CD14-positive monocyte (primary cell): ENCODE measurements at regions not wholly inside any gene's neighbourhood (a gene's known extent, or its start where the extent isn't known, plus 50 kb on each side); places are given as distances from the start of the nearest gene placed in this dataset.

Experiments used
- DNase-seq, 3 donors: peaks; one replicate each; pipeline ENCODE4 v3.0.0-alpha.2; 2011 to 2022
- H2AFZ ChIP-seq: 2 replicates; pipeline ENCODE4 v1.6.0; 2012; ENCODE audit warnings: mild to moderate bottlenecking, low read depth, low read length, inconsistent platforms; ENCODE audit not compliant: insufficient read depth, poor library complexity, severe bottlenecking
- H3K27ac ChIP-seq, 2 donors: 1 replicate in 1 of 2; 2 replicates in 1 of 2; pipeline ENCODE4 v1.5.1; 2012 to 2013; ENCODE audit warnings: low read length in 2 of 2, control low read depth in 1 of 2, inconsistent platforms in 1 of 2, low read depth in 1 of 2, mild to moderate bottlenecking in 1 of 2
- H3K27me3 ChIP-seq, 2 donors: one replicate each; pipeline versions ENCODE4 v1.6.0 to v1.6.1; 2011 to 2013; ENCODE audit warnings: low read length in 2 of 2; ENCODE audit not compliant: control insufficient read depth in 2 of 2, insufficient read depth in 2 of 2
- H3K36me3 ChIP-seq, 2 donors: replicated peaks in 1 of 2; 1 replicate in 1 of 2; 2 replicates in 1 of 2; pipeline versions ENCODE4 v1.5.1 to v1.6.1; 2012 to 2013; ENCODE audit warnings: low read length in 2 of 2, control low read depth in 1 of 2, inconsistent platforms in 1 of 2, mild to moderate bottlenecking in 1 of 2; ENCODE audit not compliant: insufficient read depth in 2 of 2, control insufficient read depth in 1 of 2
- H3K4me1 ChIP-seq, 2 donors: 1 replicate in 1 of 2; 2 replicates in 1 of 2; pipeline versions ENCODE4 v1.5.1 to v1.6.1; 2012 to 2013; ENCODE audit warnings: low read length in 2 of 2, control low read depth in 1 of 2, inconsistent platforms in 1 of 2, mild to moderate bottlenecking in 1 of 2, moderate library complexity in 1 of 2; ENCODE audit not compliant: insufficient read depth in 2 of 2, control insufficient read depth in 1 of 2
- H3K4me2 ChIP-seq: replicated peaks from 2 replicates; pipeline ENCODE3; 2012; ENCODE audit warnings: low read length, moderate library complexity, mild to moderate bottlenecking; ENCODE audit not compliant: poor library complexity, severe bottlenecking; ENCODE audit errors: extremely low read depth
- H3K4me3 ChIP-seq, 3 experiments: fragments of 200-600 bp in 1 of 3; sonication (generic) in 1 of 3; replicated peaks in 1 of 3; 1 replicate in 2 of 3; 2 replicates in 1 of 3; pipeline ENCODE4 v1.5.1; 2011 to 2013; ENCODE audit warnings: low read length in 3 of 3, mild to moderate bottlenecking in 3 of 3, control low read depth in 2 of 3, low read depth in 2 of 3, inconsistent platforms in 1 of 3, moderate library complexity in 1 of 3
- H3K79me2 ChIP-seq: 2 replicates; pipeline ENCODE4 v1.6.0; 2012; ENCODE audit warnings: mild to moderate bottlenecking, control low read depth, inconsistent platforms, low read length, moderate library complexity; ENCODE audit not compliant: insufficient read depth
- H3K9ac ChIP-seq: 2 replicates; pipeline ENCODE4 v1.6.0; 2017; ENCODE audit warnings: low read length, mild to moderate bottlenecking; ENCODE audit not compliant: insufficient read depth, poor library complexity, severe bottlenecking
- H3K9me3 ChIP-seq, 2 donors: replicated peaks in 1 of 2; 1 replicate in 1 of 2; 2 replicates in 1 of 2; pipeline versions ENCODE4 v1.5.1 to v1.6.1; 2012 to 2013; ENCODE audit warnings: low read length in 2 of 2, control low read depth in 1 of 2; ENCODE audit not compliant: control insufficient read depth in 1 of 2, insufficient read depth in 1 of 2
- H4K20me1 ChIP-seq: 2 replicates; pipeline ENCODE4 v1.6.0; 2012; ENCODE audit warnings: mild to moderate bottlenecking, low read length, control low read depth, moderate library complexity; ENCODE audit not compliant: insufficient read depth
- H3K27ac Mint-ChIP-seq, 7 donors: one replicate each; pipeline ENCODE4 v1.8.0; 2020; ENCODE audit warnings: mild to moderate bottlenecking in 7 of 7, mixed read lengths in 7 of 7, moderate library complexity in 6 of 7, inconsistent platforms in 2 of 7
- H3K27me3 Mint-ChIP-seq, 3 donors: one replicate each; pipeline ENCODE4 v1.8.0; 2021 to 2022; ENCODE audit warnings: low read depth in 3 of 3, mild to moderate bottlenecking in 3 of 3, mixed read lengths in 3 of 3, moderate library complexity in 3 of 3, inconsistent platforms in 1 of 3
- H3K36me3 Mint-ChIP-seq, 2 donors: one replicate each; pipeline ENCODE4 v1.8.0; 2020; ENCODE audit warnings: mixed read lengths in 2 of 2, inconsistent platforms in 1 of 2, mild to moderate bottlenecking in 1 of 2
- H3K4me1 Mint-ChIP-seq: one replicate; pipeline ENCODE4 v1.8.0; 2020; ENCODE audit warnings: mild to moderate bottlenecking, mixed read lengths
- H3K4me3 Mint-ChIP-seq, 2 donors: one replicate each; pipeline ENCODE4 v1.8.0; 2020; ENCODE audit warnings: mild to moderate bottlenecking in 2 of 2, mixed read lengths in 2 of 2, moderate library complexity in 1 of 2
- H3K9me3 Mint-ChIP-seq, 7 donors: one replicate each; pipeline ENCODE4 v1.8.0; 2020 to 2022; ENCODE audit warnings: mixed read lengths in 7 of 7, mild to moderate bottlenecking in 6 of 7, moderate library complexity in 6 of 7, inconsistent platforms in 2 of 7
- WGBS: methylation state at CpG from one replicate; pipeline ENCODE4 v1.1.5; 2013; ENCODE audit warnings: missing lambda C conversion rate; ENCODE audit not compliant: insufficient coverage; 5-methylcytosine and 5-hydroxymethylcytosine counted together
- intact Hi-C, 2 donors: fragments of 100-400 bp; cut with micrococcal nuclease; formaldehyde crosslinking; loops; one replicate each; pipeline versions ENCODE4 v1.15.0 to v1.15.1; 2023
- TF ChIP-seq, protein P1 (sequence below): fragments of 200-600 bp; IDR thresholded peaks from one replicate; pipeline ENCODE4 v1.8.0; 2022; ENCODE audit warnings: antibody characterized with exemption, mild to moderate bottlenecking

DNA sequence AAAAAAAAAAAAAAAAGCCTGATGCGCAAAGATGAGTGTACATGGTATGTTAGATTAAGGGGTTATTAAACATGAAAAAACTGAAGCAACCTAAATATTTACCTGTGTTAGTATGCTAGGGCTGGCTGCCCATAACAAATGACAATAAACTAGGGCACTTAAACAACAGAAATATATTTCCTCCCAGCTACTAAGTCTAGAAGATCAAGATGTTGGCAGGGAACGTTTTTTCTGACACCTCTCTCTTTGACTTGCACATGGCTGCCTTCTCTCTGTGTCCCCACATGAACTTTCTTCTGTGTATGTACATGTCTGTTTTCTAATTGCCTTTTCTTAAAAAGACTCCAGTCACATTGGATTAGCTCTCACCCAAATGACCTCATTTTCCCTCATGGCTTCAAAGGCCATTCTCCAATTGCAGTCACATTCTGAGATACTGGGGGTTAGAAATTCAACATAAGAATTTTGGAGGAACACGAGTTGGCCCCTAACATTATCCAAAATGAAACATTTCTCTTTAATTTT, 694.5 kb downstream of the CDH9 start:
- intact Hi-C loops = no loop called here
- no peaks in the 10 kb centered on the region for H3K4me1 ChIP-seq
- DNase-seq = no peak
- no peaks in the 10 kb centered on the region for H3K4me1 Mint-ChIP-seq
- no peak overlapping the region for H2AFZ ChIP-seq
- no peak overlapping the region for H3K9ac ChIP-seq
- no peak overlapping the region for H3K4me3 ChIP-seq
- no CpG with 5 or more reads among the region's 3 CpGs for WGBS
- no peak overlapping the region for H3K27ac Mint-ChIP-seq
- no peak overlapping the region for H3K4me3 Mint-ChIP-seq
- TF ChIP-seq, protein P1, sequence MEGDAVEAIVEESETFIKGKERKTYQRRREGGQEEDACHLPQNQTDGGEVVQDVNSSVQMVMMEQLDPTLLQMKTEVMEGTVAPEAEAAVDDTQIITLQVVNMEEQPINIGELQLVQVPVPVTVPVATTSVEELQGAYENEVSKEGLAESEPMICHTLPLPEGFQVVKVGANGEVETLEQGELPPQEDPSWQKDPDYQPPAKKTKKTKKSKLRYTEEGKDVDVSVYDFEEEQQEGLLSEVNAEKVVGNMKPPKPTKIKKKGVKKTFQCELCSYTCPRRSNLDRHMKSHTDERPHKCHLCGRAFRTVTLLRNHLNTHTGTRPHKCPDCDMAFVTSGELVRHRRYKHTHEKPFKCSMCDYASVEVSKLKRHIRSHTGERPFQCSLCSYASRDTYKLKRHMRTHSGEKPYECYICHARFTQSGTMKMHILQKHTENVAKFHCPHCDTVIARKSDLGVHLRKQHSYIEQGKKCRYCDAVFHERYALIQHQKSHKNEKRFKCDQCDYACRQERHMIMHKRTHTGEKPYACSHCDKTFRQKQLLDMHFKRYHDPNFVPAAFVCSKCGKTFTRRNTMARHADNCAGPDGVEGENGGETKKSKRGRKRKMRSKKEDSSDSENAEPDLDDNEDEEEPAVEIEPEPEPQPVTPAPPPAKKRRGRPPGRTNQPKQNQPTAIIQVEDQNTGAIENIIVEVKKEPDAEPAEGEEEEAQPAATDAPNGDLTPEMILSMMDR = no peak
- H3K36me3 Mint-ChIP-seq = no peaks in the 10 kb centered on the region
- no peaks in the 10 kb centered on the region for H3K27me3 Mint-ChIP-seq
- H4K20me1 ChIP-seq = no peaks in the 10 kb centered on the region
- no peak overlapping the region for H3K27ac ChIP-seq
- no peak overlapping the region for H3K4me2 ChIP-seq
- peaks cover 0 to 4% of the 10 kb centered on the region in 2 donors for H3K9me3 ChIP-seq
- no peaks in the 10 kb centered on the region for H3K36me3 ChIP-seq
- no peaks in the 10 kb centered on the region for H3K79me2 ChIP-seq
- no peaks in the 10 kb centered on the region for H3K27me3 ChIP-seq
- peaks cover 0 to 3% (median 1%) of the 10 kb centered on the region in 7 donors for H3K9me3 Mint-ChIP-seq

DNA sequence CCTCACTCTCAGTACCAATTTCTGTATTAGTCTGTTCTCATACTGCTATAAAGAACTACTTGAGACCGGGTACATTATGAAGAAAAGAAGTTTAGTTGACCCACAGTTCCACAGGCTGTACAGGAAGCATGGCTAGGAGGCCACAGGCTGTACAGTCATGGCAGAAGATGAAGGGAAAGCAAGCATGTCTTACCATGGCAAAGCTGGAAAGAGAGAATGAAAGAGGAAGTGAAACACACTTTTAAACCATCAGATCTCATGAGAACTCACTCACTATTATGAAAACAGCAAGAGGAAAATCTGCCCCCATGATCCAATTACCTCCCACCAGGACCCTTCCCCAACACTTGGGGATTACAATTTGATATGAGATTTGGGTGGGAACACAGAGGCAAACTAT, 698.8 kb downstream of the CDH9 start:
- no peak overlapping the region for H3K4me3 Mint-ChIP-seq
- Histone ChIP-seq H3K9ac (no peak overlapping the region), H3K4me3 (no peak overlapping the region), H3K27me3 (no peaks in the 10 kb centered on the region), H4K20me1 (no peaks in the 10 kb centered on the region), H2AFZ (no peak overlapping the region), H3K79me2 (no peaks in the 10 kb centered on the region), H3K4me2 (no peak overlapping the region), H3K36me3 (no peaks in the 10 kb centered on the region), H3K9me3 (peaks cover 4 to 8% of the 10 kb centered on the region in 2 donors), H3K27ac (no peak overlapping the region), H3K4me1 (no peaks in the 10 kb centered on the region)
- H3K4me1 Mint-ChIP-seq = no peaks in the 10 kb centered on the region
- peaks cover 0 to 6% (median 2%) of the 10 kb centered on the region in 7 donors for H3K9me3 Mint-ChIP-seq
- WGBS = no CpG with 5 or more reads among the region's 1 CpG
- no peak for DNase-seq
- H3K27me3 Mint-ChIP-seq = no peaks in the 10 kb centered on the region
- TF ChIP-seq, protein P1 = no peak
- no peak overlapping the region for H3K27ac Mint-ChIP-seq
- H3K36me3 Mint-ChIP-seq = no peaks in the 10 kb centered on the region
- intact Hi-C loops = no loop called here
